ENCODE measurements at regions not wholly inside any gene's neighbourhood (a gene's known extent, or its start where the extent isn't known, plus 50 kb on each side); places are given as distances from the start of the nearest gene placed in this dataset.

GRCh38 chr9:80222466-80223169, 650.9 kb downstream of the TLE4 start:
- in situ Hi-C loops (cut with MboI), result no loop called here
- FAIRE-seq, result no peak
- H3K27ac ChIP-seq (ENCODE audit: extremely low read depth, low read depth, low read length), result no peak overlapping the region
- H3K9me1 ChIP-seq (ENCODE audit: control insufficient read depth, insufficient read depth, low read length), result no peaks in the 10 kb centered on the region
- H3K79me2 ChIP-seq (ENCODE audit: control insufficient read depth, insufficient read depth, low read length), result no peaks in the 10 kb centered on the region
- H2AFZ ChIP-seq (ENCODE audit: low read depth, low read length), result no peak overlapping the region
- H3K4me3 ChIP-seq, result no peak overlapping the region
- no peak overlapping the region for H3K9ac ChIP-seq (ENCODE audit: insufficient read depth in 1 of 2, low read depth in 2 of 2, low read length in 2 of 2)
- DNase-seq (ENCODE audit: extremely low read depth in 1 of 4, low spot score in 3 of 4), result no peak
- WGBS (ENCODE audit: insufficient coverage, low coverage, missing lambda C conversion rate), result 0% methylated on average over 3 of the region's 3 CpGs
- no peak overlapping the region for H3K4me2 ChIP-seq (ENCODE audit: insufficient read depth, low read length)
- POLR2A ChIA-PET, result no interaction called here
- no peaks in the 10 kb centered on the region for H3K36me3 ChIP-seq (ENCODE audit: control insufficient read depth, insufficient read depth, low read length)
- TF ChIP-seq CREBBP (IDR thresholded peaks at IDR 0.05; ENCODE audit: low read depth, low read length), result no peak
- no peak for TF ChIP-seq ZNF354B (CRISPR knock-in tag; IDR thresholded peaks at IDR 0.05)
- no peak for TF ChIP-seq ZFPM2 (CRISPR knock-in tag; IDR thresholded peaks at IDR 0.05)
- TF ChIP-seq YY1 (IDR thresholded peaks at IDR 0.05; ENCODE audit: borderline replicate concordance in 1 of 3, control insufficient read depth in 1 of 3, extremely low read depth in 1 of 3, insufficient read depth in 3 of 3, insufficient read length in 1 of 3, insufficient replicate concordance in 2 of 3, low read depth in 1 of 3, low read length in 2 of 3), result no peak
- TF ChIP-seq, protein P1, sequence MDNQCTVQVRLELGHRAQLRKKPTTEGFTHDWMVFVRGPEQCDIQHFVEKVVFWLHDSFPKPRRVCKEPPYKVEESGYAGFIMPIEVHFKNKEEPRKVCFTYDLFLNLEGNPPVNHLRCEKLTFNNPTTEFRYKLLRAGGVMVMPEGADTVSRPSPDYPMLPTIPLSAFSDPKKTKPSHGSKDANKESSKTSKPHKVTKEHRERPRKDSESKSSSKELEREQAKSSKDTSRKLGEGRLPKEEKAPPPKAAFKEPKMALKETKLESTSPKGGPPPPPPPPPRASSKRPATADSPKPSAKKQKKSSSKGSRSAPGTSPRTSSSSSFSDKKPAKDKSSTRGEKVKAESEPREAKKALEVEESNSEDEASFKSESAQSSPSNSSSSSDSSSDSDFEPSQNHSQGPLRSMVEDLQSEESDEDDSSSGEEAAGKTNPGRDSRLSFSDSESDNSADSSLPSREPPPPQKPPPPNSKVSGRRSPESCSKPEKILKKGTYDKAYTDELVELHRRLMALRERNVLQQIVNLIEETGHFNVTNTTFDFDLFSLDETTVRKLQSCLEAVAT (IDR thresholded peaks at IDR 0.05), result no peak
- TF ChIP-seq RBM25 (IDR thresholded peaks at IDR 0.05; ENCODE audit: low read depth, low read length, severe bottlenecking), result no peak
- no peak for TF ChIP-seq ZNF431 (CRISPR knock-in tag; IDR thresholded peaks at IDR 0.05)
- TF ChIP-seq CAMTA2 (CRISPR knock-in tag; conservative IDR thresholded peaks at IDR 0.05), result no peak
- TF ChIP-seq TCF7 (IDR thresholded peaks at IDR 0.05; ENCODE audit: borderline replicate concordance), result no peak
- no peak for TF ChIP-seq HDAC8 (tag; IDR thresholded peaks at IDR 0.05)
- H4K20me1 ChIP-seq (replicated peaks; ENCODE audit: control insufficient read depth, insufficient read depth, low read length), result no peaks in the 10 kb centered on the region
- H3K4me1 ChIP-seq (replicated peaks in 1 of 2; ENCODE audit: control insufficient read depth in 2 of 2, insufficient read depth in 2 of 2, low read length in 2 of 2), result no peaks in the 10 kb centered on the region
- ATAC-seq, result no peak
- BruUV-seq (replicated peaks), result no TSS peak
- CTCF ChIA-PET (ENCODE audit: low intra/inter-chr PET ratio), result no interaction called here
- intact Hi-C loops (cut with micrococcal nuclease), result no loop called here
- no peaks in the 10 kb centered on the region for H3K9me3 ChIP-seq (replicated peaks; ENCODE audit: control insufficient read depth, insufficient read depth, low read depth, low read length)
- no peaks in the 10 kb centered on the region for H3K27me3 ChIP-seq (ENCODE audit: control insufficient read depth in 2 of 2, insufficient read depth in 2 of 2, low read length in 2 of 2)
